22Rv1 (cell line): ENCODE measurements at regions not wholly inside any gene's neighbourhood (a gene's known extent, or its start where the extent isn't known, plus 50 kb on each side); places are given as distances from the start of the nearest gene placed in this dataset.

Source experiments
- H3K27ac ChIP-seq: fragments of 450-650 bp; 2 replicates; pipeline ENCODE4 v1.5.1; 2017
- ZFX ChIP-seq: fragments of 450-650 bp; IDR thresholded peaks from 2 replicates; pipeline ENCODE4 v1.6.1; 2017; ENCODE audit warnings: antibody characterized with exemption, borderline replicate concordance
- TF ChIP-seq, protein P1 (sequence below): fragments of 450-650 bp; IDR thresholded peaks from 2 replicates; pipeline ENCODE4 v1.5.1; 2017; ENCODE audit warnings: mild to moderate bottlenecking

DNA sequence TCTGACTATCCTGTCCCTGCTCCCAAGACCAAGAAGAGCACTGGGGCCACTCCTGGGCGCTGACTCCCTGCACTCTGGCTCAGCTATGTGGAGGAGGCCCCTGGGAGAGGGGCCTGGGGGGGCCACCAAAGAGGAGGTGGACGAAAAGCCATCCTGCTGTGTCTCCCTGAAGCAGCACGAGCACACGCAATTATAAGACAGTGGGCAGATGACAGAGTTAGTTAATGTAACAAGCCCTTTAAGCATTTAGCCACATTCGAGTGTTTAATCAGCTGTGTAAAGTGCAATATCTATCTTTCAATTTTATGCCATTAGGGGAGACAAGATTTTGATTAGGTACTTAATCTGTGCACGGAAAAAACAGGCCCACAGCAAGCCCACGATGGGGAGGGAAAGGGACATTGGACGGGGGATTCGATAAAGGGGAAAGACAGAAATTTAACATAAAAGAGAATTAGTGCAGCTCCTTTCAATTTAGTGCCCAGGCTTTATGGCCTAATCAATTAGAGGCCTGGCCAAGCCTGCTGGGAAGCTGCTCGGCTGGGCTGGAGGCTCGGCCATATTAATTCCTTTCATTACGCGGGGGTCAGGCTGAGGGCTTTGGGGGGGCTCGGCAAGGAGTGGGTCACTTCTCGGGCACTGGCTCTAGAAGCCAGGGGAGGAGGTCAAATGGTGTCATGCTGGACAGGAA lies 286.2 kb downstream of the DHX35 start:
- TF ChIP-seq, protein P1, sequence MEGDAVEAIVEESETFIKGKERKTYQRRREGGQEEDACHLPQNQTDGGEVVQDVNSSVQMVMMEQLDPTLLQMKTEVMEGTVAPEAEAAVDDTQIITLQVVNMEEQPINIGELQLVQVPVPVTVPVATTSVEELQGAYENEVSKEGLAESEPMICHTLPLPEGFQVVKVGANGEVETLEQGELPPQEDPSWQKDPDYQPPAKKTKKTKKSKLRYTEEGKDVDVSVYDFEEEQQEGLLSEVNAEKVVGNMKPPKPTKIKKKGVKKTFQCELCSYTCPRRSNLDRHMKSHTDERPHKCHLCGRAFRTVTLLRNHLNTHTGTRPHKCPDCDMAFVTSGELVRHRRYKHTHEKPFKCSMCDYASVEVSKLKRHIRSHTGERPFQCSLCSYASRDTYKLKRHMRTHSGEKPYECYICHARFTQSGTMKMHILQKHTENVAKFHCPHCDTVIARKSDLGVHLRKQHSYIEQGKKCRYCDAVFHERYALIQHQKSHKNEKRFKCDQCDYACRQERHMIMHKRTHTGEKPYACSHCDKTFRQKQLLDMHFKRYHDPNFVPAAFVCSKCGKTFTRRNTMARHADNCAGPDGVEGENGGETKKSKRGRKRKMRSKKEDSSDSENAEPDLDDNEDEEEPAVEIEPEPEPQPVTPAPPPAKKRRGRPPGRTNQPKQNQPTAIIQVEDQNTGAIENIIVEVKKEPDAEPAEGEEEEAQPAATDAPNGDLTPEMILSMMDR = no peak
- TF ChIP-seq ZFX = no peak
- H3K27ac ChIP-seq = no peak overlapping the region

DNA sequence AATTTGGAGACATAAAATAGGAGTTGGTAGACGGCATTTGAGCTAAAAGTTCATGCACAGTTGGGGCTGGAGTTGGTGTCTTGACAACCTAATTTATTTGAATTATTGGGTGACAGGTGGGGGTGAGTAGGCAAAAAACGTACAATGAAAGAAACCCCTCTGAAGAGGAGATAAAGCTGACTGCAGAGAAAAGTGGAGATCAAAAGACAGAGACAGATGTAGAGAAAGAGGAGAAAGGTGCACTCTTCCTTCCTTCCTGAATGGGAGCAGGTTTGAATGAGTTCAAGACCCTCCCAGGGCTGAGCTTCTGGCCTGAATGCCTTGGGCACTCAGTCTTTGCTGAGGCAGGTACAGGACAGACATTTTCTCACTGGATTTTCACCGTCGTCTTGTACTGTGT lies 284.3 kb downstream of the DHX35 start:
- TF ChIP-seq ZFX = no peak
- TF ChIP-seq, protein P1 = no peak

DNA sequence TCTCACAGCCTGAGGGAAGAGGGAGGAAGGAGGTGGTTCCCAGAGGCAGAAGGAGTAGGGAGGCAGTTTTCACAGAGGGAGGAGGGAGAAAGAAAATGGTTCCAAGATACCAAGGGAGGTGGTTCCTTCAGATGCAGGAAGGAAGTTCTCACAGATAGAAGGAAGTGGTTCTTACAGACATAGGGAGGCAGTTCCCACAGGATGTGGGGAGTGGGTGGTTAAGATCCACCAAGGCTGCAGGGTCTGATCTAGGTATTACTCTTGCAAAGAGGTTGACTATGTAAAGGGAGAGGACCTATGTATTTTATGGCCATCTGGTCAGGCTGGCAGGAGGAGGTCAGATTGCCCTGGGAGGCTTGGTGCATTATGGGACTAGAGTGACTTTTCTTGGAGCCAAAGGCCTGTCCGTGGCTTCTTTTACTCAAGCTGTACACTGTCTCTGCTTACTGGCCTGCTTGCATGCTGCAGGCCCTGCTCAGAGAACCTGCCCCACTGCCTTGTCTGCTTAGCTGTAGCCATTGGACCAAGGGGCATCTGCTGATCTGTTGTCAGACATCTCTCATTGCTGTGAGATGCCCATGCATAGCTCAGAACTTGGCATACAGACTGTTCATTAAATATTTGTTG lies 283.7 kb downstream of the DHX35 start:
- H3K27ac ChIP-seq = no peak overlapping the region
- TF ChIP-seq ZFX = no peak
- TF ChIP-seq, protein P1 = no peak

More for the DNA sequence above, 284.3 kb downstream of the DHX35 start:
- no peak overlapping the region for H3K27ac ChIP-seq

DNA sequence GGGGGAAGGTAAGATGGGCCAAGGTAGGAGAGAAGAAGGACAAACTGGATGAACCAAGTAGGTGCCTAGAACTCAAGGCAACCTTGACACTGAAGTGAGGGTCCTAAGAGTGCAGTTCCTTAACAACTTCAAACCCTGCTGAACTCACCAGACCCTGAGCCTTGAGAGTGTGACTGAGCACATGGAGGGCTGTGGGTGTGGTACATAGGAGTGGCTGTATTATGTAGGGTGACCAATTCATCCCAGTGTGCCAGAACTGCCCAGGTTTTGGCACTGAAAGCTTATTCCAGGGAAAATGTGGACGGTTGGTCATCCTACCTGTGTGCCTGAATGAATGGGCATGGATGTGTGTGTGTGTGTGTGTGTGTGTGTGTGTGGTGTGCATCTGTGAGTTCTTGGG lies 281.8 kb downstream of the DHX35 start:
- TF ChIP-seq, protein P1 = no peak
- TF ChIP-seq ZFX = no peak
- no peak overlapping the region for H3K27ac ChIP-seq

DNA sequence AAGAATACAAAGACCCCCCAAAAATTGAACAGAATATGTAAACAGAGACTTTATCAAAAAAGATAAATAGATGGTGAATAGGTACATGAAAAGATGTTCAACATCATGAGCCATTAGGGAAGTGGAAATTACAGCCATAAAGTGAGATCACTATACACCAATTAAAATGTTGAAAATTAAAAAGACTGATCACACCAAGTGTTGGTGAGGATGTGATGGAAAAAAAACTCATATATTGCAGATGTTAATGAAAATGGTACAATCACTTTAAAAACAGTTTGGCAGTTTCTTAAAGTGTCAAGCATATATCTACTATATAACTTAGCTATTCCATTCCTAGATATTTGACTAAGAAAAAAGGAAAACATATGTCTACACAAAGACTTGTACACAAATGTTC lies 280.5 kb downstream of the DHX35 start:
- no peak overlapping the region for H3K27ac ChIP-seq

DNA sequence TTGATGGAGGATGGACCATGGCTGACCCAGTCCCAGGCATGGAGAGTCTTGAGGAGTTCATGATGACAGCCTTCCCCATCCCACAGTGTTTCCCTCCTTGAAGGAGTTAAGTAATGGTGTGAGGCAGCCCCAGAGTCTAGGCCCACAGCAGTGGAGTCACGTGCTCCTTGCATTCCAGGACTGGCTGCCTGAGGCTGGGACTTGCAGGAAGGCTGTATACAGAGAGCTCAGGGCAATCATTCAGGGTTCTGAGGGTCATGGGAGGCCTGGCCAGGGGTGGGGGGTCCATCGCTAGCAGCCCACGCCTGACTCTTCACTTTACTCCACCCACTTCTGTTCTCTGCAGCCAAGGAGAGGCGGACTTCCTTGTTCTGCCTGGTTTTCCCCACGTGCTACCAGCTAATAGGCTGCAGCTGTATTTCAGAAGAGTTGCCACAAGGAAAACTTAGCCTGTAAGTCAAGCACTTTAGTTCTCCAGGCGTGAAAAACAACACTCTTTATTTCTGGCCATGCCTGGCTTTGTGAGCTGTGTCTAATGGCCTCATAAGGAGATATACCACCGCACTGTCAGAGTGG lies 272.5 kb downstream of the DHX35 start:
- H3K27ac ChIP-seq = no peak overlapping the region
- TF ChIP-seq ZFX = no peak
- TF ChIP-seq, protein P1 = no peak

More for the DNA sequence above, 280.5 kb downstream of the DHX35 start:
- TF ChIP-seq ZFX = no peak
- TF ChIP-seq, protein P1 = no peak

DNA sequence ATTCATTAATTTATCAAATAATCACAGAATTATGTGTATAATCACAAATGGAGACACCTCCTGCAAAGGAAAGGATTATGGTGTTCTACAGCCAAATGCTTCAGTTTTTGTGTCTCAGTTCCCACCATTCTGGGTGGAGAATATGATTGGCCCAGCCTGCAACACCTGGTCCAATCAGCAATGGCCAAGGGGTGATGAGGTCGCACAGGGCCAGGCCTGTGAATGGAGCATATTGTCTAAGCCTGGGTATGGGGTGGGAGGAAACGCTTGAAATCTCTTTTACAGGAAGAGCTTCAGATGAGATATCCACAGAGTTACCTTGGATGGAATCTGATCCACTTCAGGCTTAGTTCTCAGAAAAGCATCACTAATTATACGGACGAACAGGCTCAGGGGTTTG lies 271.6 kb downstream of the DHX35 start:
- H3K27ac ChIP-seq = no peak overlapping the region
- TF ChIP-seq ZFX = no peak
- TF ChIP-seq, protein P1 = no peak
